Fibroblast of villous mesenchyme (primary cell): ENCODE measurements at regions not wholly inside any gene's neighbourhood (a gene's known extent, or its start where the extent isn't known, plus 50 kb on each side); places are given as distances from the start of the nearest gene placed in this dataset.

Experiments
- DNase-seq: peaks from one replicate; pipeline ENCODE4 v3.0.0-alpha.2; 2010; ENCODE audit warnings: low read depth
- H3K4me3 ChIP-seq: 2 replicates; pipeline ENCODE4 v1.5.1; 2011; ENCODE audit warnings: low read depth, mild to moderate bottlenecking, low read length
- TF ChIP-seq, protein P1 (sequence below): IDR thresholded peaks from 2 replicates; pipeline ENCODE4 v1.5.1; 2012; ENCODE audit warnings: low read depth, mild to moderate bottlenecking, low read length; ENCODE audit not compliant: insufficient read depth

DNA sequence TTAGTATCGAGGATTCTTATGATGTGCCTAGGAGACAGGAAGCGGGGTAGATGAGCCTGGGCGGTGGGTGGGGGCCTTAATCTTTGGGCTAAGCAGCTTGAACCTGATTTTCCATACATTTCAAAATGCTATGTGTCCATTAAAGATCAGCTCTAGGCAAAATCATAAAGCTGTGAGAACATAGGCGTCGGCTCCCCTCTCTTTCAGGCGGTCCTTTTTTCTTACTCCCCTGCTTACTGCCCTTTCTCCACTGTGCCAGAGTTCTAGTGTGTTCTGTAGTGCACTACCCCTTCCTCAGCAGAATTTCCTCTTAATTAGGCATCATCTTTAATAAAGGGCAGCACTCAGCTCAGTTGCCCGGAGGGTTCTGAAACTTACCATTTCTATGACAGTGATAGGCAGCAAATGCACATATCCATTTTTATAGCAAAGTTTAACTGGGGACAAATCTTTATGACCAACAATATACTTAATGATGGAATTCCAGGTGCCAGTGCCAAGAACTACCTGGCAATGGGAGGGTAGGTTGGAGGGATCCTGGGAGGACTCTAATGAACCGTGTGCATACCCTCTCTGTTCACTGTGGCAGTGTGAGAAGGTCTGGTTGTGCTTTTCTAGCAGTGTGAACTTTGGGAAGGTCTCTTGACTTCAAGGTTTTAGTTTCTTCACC, 404.5 kb upstream of the TPM1 start:
- no peak overlapping the region for H3K4me3 ChIP-seq
- TF ChIP-seq, protein P1, sequence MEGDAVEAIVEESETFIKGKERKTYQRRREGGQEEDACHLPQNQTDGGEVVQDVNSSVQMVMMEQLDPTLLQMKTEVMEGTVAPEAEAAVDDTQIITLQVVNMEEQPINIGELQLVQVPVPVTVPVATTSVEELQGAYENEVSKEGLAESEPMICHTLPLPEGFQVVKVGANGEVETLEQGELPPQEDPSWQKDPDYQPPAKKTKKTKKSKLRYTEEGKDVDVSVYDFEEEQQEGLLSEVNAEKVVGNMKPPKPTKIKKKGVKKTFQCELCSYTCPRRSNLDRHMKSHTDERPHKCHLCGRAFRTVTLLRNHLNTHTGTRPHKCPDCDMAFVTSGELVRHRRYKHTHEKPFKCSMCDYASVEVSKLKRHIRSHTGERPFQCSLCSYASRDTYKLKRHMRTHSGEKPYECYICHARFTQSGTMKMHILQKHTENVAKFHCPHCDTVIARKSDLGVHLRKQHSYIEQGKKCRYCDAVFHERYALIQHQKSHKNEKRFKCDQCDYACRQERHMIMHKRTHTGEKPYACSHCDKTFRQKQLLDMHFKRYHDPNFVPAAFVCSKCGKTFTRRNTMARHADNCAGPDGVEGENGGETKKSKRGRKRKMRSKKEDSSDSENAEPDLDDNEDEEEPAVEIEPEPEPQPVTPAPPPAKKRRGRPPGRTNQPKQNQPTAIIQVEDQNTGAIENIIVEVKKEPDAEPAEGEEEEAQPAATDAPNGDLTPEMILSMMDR: no peak
- DNase-seq: no peak

DNA sequence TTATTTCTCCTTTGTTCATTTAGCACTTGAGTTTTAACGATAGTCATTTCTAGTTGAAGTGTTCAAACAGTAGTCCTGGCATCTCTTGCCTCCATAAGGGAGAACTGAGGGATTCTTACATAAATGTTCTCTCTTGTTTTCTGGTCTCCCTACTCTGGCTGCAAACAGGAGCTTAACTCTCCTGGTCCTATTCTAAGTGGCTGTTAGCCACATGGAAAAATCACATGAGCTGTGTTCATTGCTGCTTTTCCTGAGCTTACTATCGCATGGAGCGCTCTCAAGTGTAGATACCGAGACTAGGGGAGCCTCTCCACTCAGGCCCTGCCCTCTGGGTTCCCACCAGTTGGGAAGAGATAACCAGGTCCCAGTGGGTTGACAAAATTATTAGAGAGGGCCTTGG, 403.1 kb upstream of the TPM1 start:
- TF ChIP-seq, protein P1: no peak
- no peak overlapping the region for H3K4me3 ChIP-seq
- DNase-seq: no peak

DNA sequence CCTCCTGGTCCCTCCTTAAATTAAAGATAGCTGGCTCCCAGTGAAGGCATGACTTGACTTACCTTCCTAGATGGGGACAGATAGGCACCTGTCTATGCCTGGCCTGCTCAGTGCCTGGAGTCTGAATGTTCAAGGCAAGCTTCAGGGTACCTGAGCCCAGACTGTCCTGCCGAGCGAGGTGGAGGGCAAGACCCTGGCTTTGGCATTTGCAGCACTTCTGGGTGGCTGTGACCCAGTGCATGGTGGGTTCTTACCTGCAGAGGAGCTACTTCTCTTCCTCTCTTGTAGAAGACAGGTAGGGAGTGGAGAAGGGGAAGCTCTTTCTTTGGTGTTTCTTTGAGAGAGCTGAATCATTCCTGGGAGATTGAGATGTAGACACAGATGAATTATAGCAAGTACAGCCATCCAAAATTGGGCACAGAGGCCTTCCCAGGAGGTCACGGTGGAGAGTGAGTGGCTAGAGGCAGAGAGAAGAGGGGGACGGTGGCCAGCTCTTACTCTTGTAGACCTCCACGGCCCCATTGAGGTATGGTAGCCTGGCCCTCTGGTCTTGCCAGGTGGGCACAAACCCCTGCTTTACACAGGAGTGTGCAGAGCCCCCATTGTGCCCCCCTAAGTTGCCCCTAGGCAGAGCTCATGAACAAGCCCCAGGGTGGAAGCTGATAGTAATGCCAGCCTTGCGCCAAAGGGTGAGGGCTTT, 402.5 kb upstream of the TPM1 start:
- H3K4me3 ChIP-seq: no peak overlapping the region
- TF ChIP-seq, protein P1: no peak
- DNase-seq: no peak

DNA sequence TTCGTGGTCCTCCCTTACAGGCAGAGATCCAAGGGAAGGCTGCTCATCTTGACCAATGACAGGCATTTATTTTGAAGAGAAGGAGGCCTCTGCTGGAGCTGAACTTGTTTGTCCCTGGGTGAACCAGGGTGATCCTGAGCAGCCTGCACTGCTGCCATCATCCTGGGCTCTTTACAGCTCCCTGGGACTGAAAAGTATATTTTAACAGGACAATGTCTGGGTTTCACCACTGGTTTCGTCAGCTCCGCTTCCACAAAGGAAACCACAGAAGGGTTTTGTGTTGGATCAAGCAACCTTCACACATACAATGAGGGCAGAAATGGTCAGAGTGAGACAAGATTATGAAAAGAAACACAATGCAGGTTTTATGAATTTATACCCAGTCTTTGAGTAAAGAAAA, 400.7 kb upstream of the TPM1 start:
- H3K4me3 ChIP-seq: no peak overlapping the region
- no peak for DNase-seq
- TF ChIP-seq, protein P1: no peak

DNA sequence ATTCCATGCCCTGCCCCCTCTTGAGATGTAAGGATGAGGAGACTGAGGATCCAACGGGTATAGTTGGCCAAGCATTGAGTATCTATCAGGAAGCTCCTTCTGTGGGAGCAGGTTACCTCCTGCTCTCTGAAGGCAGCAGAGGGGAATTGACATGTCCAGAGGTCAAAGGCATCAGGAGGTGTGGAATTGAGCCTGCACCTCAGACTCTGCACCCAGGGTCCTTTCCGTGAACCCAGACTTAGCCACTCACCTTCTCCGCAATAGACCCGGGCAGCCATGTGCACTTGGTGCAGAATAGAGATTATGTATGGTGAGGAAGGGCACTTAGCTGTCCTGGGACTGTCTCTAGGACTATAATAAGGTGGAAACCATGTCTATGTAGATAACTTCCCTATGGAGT, 399.0 kb upstream of the TPM1 start:
- TF ChIP-seq, protein P1: no peak
- DNase-seq: no peak
- no peak overlapping the region for H3K4me3 ChIP-seq

DNA sequence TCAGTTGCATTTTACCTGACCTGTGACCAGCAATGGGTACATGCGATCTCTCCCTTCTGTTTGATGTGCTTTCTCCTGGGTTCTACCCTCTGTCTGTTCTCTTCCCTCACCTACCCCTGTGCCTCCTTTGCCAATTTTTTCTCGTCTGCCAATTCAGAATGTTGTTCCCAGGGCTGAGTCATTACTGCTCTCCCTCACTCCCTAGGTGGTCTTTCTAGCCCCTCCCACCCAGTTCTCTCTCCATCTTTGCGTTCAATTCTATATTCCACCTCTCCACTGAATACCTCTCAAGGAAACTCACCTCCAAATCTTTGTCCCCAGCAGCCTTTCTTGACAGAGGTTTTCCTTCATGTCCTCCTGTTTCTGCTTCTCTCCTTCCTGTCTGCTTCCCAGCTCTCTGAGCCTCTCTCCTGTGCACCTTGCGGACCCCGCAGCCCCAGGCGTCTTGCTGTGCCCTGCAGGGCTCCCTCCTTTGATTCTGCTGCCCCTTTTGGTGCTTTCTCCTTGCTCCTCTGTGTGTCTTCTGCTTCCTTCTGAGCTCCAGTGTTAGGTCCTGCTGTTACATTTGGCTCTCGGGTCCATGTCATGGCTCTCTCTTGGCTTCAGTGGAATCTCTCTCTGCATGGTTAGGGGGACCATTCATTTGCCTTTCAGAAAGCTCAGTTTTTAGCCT, 398.2 kb upstream of the TPM1 start:
- no peak for DNase-seq
- no peak overlapping the region for H3K4me3 ChIP-seq
- TF ChIP-seq, protein P1: no peak
